Aorta (tissue), 5 donors: ENCODE measurements at regions not wholly inside any gene's neighbourhood (a gene's known extent, or its start where the extent isn't known, plus 50 kb on each side); places are given as distances from the start of the nearest gene placed in this dataset.
A peak's percentile ranks its signal among the peaks of the same experiment; 100 is the strongest.

Experiments used
- ATAC-seq: fragments of 200-7000 bp; cut with Tn5 transposase; one replicate; pipeline ENCODE4 v1.9.1; 2022; ENCODE audit warnings: moderate library complexity; ENCODE audit not compliant: low FRiP score
- DNase-seq, 2 donors: peaks; one replicate each; pipeline ENCODE4 v3.0.0-alpha.2; 2020
- H3K27ac ChIP-seq, 2 donors: one replicate each; pipeline ENCODE4 v1.5.1; 2013; ENCODE audit warnings: low read length in 2 of 2, mild to moderate bottlenecking in 2 of 2, moderate library complexity in 2 of 2, control low read depth in 1 of 2, inconsistent platforms in 1 of 2, low read depth in 1 of 2
- H3K27me3 ChIP-seq, 2 donors: one replicate each; pipeline ENCODE4 v1.6.1; 2013; ENCODE audit warnings: control low read depth in 1 of 2, low read length in 1 of 2, mild to moderate bottlenecking in 1 of 2, moderate library complexity in 1 of 2; ENCODE audit not compliant: insufficient read depth in 2 of 2, control insufficient read depth in 1 of 2
- H3K36me3 ChIP-seq, 2 donors: one replicate each; pipeline ENCODE4 v1.6.1; 2013; ENCODE audit warnings: control low read depth in 1 of 2, low read length in 1 of 2, mild to moderate bottlenecking in 1 of 2; ENCODE audit not compliant: insufficient read depth in 2 of 2, control insufficient read depth in 1 of 2
- H3K4me1 ChIP-seq, 2 donors: one replicate each; pipeline ENCODE4 v1.6.1; 2013; ENCODE audit warnings: low read length in 2 of 2, control low read depth in 1 of 2, mild to moderate bottlenecking in 1 of 2, moderate library complexity in 1 of 2; ENCODE audit not compliant: insufficient read depth in 2 of 2, control insufficient read depth in 1 of 2
- H3K4me3 ChIP-seq, 2 donors: one replicate each; pipeline ENCODE4 v1.5.1; 2013; ENCODE audit warnings: low read length in 2 of 2, control low read depth in 1 of 2, mild to moderate bottlenecking in 1 of 2
- H3K9me3 ChIP-seq: one replicate; pipeline ENCODE4 v1.6.1; 2013; ENCODE audit warnings: mild to moderate bottlenecking, low read length; ENCODE audit not compliant: control insufficient read depth
- WGBS, 2 donors: extraction: QIAGEN DNeasy Blood & Tissue Kit; methylation state at CpG; one replicate each; pipeline ENCODE4 v1.1.7; 2013; 5-methylcytosine and 5-hydroxymethylcytosine counted together
- intact Hi-C, 2 donors: fragments of 100-400 bp; cut with DNase I; formaldehyde crosslinking; loops; one replicate each; pipeline versions ENCODE4 v1.14.2 to v1.15.0; 2022
- donor health status: healthy with polysubstance abuse.
- donor health status: Bipolar disorder and iron deficiency.
- donor health status: DM: no; HTN: no; CAD: no.
- donor health status: DM: no; HTN: no; CAD: no.
- donor health status: DM: yes; HTN: yes; CAD: no.

GRCh38 chr12:127241072-127241817, 1025.7 kb upstream of the TMEM132C start:
- Histone ChIP-seq H3K36me3 (no peaks in the 10 kb centered on the region), H3K27me3 (no peaks in the 10 kb centered on the region), H3K27ac (no peak overlapping the region), H3K4me1 (no peaks in the 10 kb centered on the region), H3K9me3 (no peaks in the 10 kb centered on the region), H3K4me3 (no peak overlapping the region)
- DNase-seq, result no peak
- intact Hi-C loops, result no loop called here
- peak; percentile 53 for ATAC-seq
- WGBS, 2 donors, result 48 to 51% methylated on average over 8 of the region's 8 CpGs

- WGBS, 2 donors, result 53 to 61% methylated on average over 1 of the region's 1 CpG
Observed at GRCh38 chr12:127245009-127245408, 1022.0 kb upstream of the TMEM132C start.

GRCh38 chr12:127245437-127245836, 1021.5 kb upstream of the TMEM132C start:
- H3K27me3 ChIP-seq, result no peaks in the 10 kb centered on the region
- ATAC-seq (no peak), DNase-seq (no peak)
- H3K4me1 ChIP-seq, result no peaks in the 10 kb centered on the region
- H3K36me3 ChIP-seq, result no peaks in the 10 kb centered on the region
- no peak overlapping the region for H3K4me3 ChIP-seq
- H3K9me3 ChIP-seq, result no peaks in the 10 kb centered on the region
- intact Hi-C loops, result no loop called here
- no peak overlapping the region for H3K27ac ChIP-seq
- WGBS, 2 donors, result 62 to 67% methylated on average over 2 of the region's 2 CpGs

More at GRCh38 chr12:127245009-127245408, 1022.0 kb upstream of the TMEM132C start:
- Histone ChIP-seq H3K4me3 (no peak overlapping the region), H3K27ac (no peak overlapping the region), H3K36me3 (no peaks in the 10 kb centered on the region), H3K4me1 (no peaks in the 10 kb centered on the region), H3K27me3 (no peaks in the 10 kb centered on the region), H3K9me3 (no peaks in the 10 kb centered on the region)
- DNase-seq (no peak), ATAC-seq (no peak)
- intact Hi-C loops, result no loop called here

- ATAC-seq (no peak), DNase-seq (no peak)
- 66 to 70% methylated on average over 4 of the region's 4 CpGs for WGBS, 2 donors
- H3K36me3 ChIP-seq, result no peaks in the 10 kb centered on the region
- no peaks in the 10 kb centered on the region for H3K4me1 ChIP-seq
- no peak overlapping the region for H3K27ac ChIP-seq
- intact Hi-C loops, result no loop called here
- no peaks in the 10 kb centered on the region for H3K27me3 ChIP-seq
- H3K9me3 ChIP-seq, result no peaks in the 10 kb centered on the region
- no peak overlapping the region for H3K4me3 ChIP-seq
Observed at GRCh38 chr12:127247937-127248336, 1019.0 kb upstream of the TMEM132C start.

- 76 to 77% methylated on average over 1 of the region's 1 CpG for WGBS, 2 donors
- no peak for ATAC-seq
- no peak for DNase-seq
- Histone ChIP-seq H3K27ac (no peak overlapping the region), H3K36me3 (no peaks in the 10 kb centered on the region), H3K4me3 (no peak overlapping the region), H3K27me3 (no peaks in the 10 kb centered on the region), H3K9me3 (no peaks in the 10 kb centered on the region), H3K4me1 (no peaks in the 10 kb centered on the region)
- intact Hi-C loops, result no loop called here
Observed at GRCh38 chr12:127249428-127249827, 1017.5 kb upstream of the TMEM132C start.

- H3K4me1 ChIP-seq, result no peaks in the 10 kb centered on the region
- no peak for DNase-seq
- 83 to 85% methylated on average over 7 of the region's 7 CpGs for WGBS, 2 donors
- H3K4me3 ChIP-seq, result no peak overlapping the region
- H3K27ac ChIP-seq, result no peak overlapping the region
- no peaks in the 10 kb centered on the region for H3K36me3 ChIP-seq
- H3K27me3 ChIP-seq, result no peaks in the 10 kb centered on the region
- H3K9me3 ChIP-seq, result no peaks in the 10 kb centered on the region
- no peak for ATAC-seq
- intact Hi-C loops, result no loop called here
Observed at GRCh38 chr12:127253797-127254327, 1013.1 kb upstream of the TMEM132C start.

- Histone ChIP-seq H3K27ac (no peak overlapping the region), H3K4me1 (no peaks in the 10 kb centered on the region), H3K36me3 (no peaks in the 10 kb centered on the region), H3K9me3 (no peaks in the 10 kb centered on the region), H3K4me3 (no peak overlapping the region), H3K27me3 (no peaks in the 10 kb centered on the region)
- no peak for ATAC-seq
- 78 to 79% methylated on average over 5 of the region's 5 CpGs for WGBS, 2 donors
- DNase-seq, result no peak
- intact Hi-C loops, result no loop called here
Observed at GRCh38 chr12:127254420-127254955, 1012.5 kb upstream of the TMEM132C start.

GRCh38 chr12:127257366-127257935, 1009.5 kb upstream of the TMEM132C start:
- WGBS, 2 donors, result 76 to 78% methylated on average over 5 of the region's 5 CpGs
- H3K27ac ChIP-seq, result no peak overlapping the region
- ATAC-seq, result no peak
- H3K4me1 ChIP-seq, result no peaks in the 10 kb centered on the region
- intact Hi-C loops, result no loop called here
- H3K9me3 ChIP-seq, result no peaks in the 10 kb centered on the region
- no peak overlapping the region for H3K4me3 ChIP-seq
- no peak for DNase-seq
- no peaks in the 10 kb centered on the region for H3K36me3 ChIP-seq
- H3K27me3 ChIP-seq, result no peaks in the 10 kb centered on the region

- 85 to 89% methylated on average over 3 of the region's 3 CpGs for WGBS, 2 donors
- intact Hi-C loops, result no loop called here
- no peak overlapping the region for H3K27ac ChIP-seq
- H3K9me3 ChIP-seq, result peaks cover 1% of the 10 kb centered on the region
- ATAC-seq, result no peak
- no peaks in the 10 kb centered on the region for H3K4me1 ChIP-seq
- no peak for DNase-seq
- H3K27me3 ChIP-seq, result no peaks in the 10 kb centered on the region
- H3K36me3 ChIP-seq, result no peaks in the 10 kb centered on the region
- H3K4me3 ChIP-seq, result no peak overlapping the region
Observed at GRCh38 chr12:127260531-127260930, 1006.4 kb upstream of the TMEM132C start.
